ENCODE measurements at regions not wholly inside any gene's neighbourhood (a gene's known extent, or its start where the extent isn't known, plus 50 kb on each side); places are given as distances from the start of the nearest gene placed in this dataset.

DNA sequence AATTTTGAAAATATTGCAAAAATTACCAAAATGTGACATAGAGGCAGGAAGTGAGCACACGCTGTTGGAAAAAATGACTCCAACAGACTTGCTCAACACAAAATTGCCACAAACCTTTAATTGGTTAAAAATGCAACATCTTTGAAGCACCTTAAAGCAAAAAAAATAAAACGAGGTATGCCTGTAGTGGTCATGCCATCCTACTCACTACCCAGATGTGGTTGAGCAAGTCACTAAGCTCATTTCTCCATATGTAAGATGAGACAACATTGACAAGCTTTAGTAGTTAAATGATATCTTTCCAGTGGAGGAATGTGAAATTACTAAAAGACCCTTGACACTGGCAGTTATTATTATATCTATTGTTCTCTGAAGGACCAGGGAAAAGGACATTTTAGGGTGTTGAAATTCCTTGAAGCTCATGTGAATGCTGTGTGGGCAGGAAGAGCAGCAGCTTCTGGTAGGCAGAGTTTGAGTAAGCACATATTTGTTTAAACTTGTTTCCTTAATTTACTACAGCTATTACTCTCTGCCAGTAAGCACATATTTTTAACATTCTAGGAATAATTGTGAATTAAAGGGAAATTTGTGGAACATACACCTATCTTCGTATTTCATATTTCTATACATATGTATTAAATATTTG is 131.6 kb upstream of the P2RY1 start:
- H3K27ac ChIP-seq = no peak overlapping the region
- CTCF ChIA-PET = no interaction called here
- TF ChIP-seq FOXS1 (CRISPR knock-in tag; IDR thresholded peaks at IDR 0.05) (no peak), HMGXB4 (CRISPR knock-in tag; IDR thresholded peaks at IDR 0.05; ENCODE audit: borderline replicate concordance) (no peak)
- H3K9me3 ChIP-seq = no peaks in the 10 kb centered on the region
- 41% methylated on average over 3 of the region's 3 CpGs for WGBS (ENCODE audit: missing lambda C conversion rate)
- FAIRE-seq (no peak), ATAC-seq (no peak), DNase-seq (ENCODE audit: low read depth in 1 of 2, low spot score in 1 of 2) (no peak)
- no peaks in the 10 kb centered on the region for H3K4me1 ChIP-seq
- no peak overlapping the region for H3K4me3 ChIP-seq
- H3K4me2 ChIP-seq = no peak overlapping the region
- POLR2A ChIA-PET = no interaction called here

DNA sequence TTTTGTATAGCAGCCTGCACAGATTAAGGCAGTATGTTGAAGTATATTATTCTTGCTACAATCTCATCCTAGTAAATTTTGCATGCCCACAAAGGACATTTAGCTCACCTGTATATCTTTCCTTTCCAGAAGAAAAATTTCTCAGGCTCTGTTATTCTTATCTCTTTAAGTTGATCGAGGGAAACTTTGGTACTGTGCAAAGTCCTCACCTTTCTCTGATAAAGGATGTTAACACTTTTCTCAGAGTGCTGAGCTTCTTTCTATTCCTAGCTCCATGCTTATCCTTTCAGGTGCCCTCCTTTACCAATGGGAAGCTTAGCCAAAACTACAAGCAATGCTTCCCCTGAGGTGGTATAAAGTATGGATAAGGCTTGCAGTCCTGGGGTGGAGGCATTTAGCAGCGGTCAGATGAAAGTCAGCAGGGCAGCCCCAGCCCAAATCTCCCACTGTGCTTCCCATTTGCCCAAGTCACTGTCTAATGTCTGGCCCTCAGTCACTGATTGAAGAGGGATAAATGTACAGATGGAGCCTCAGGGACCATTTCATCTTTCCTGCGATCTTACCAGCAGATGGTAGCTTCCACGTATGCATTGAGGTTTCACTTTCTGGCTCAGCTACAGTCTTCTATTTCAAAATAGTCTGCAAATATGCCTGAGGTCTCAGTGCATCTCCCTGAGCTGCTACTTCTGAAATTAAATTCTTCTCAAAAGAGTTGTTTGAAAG is 127.8 kb upstream of the P2RY1 start:
- FAIRE-seq (no peak), DNase-seq (ENCODE audit: low read depth in 1 of 2, low spot score in 1 of 2) (no peak), ATAC-seq (no peak)
- Histone ChIP-seq H3K9me3 (no peaks in the 10 kb centered on the region), H3K4me2 (no peak overlapping the region), H3K4me1 (no peaks in the 10 kb centered on the region), H3K4me3 (no peak overlapping the region), H3K27ac (no peak overlapping the region)
- CTCF ChIA-PET = no interaction called here
- WGBS (ENCODE audit: missing lambda C conversion rate) = 38% methylated on average over 4 of the region's 4 CpGs
- POLR2A ChIA-PET = no interaction called here
- TF ChIP-seq HOXB13 (CRISPR knock-in tag; IDR thresholded peaks at IDR 0.05; ENCODE audit: low read depth) (no peak), KDM1A (IDR thresholded peaks at IDR 0.05; ENCODE audit: low read depth) (no peak), CEBPB (IDR thresholded peaks at IDR 0.05) (no peak), CBX2 (IDR thresholded peaks at IDR 0.05; ENCODE audit: borderline replicate concordance, low read depth) (no peak), HOXA7 (CRISPR knock-in tag; IDR thresholded peaks at IDR 0.05) (no peak), E2F6 (IDR thresholded peaks at IDR 0.05; ENCODE audit: borderline replicate concordance, low read depth) (no peak), EHF (CRISPR knock-in tag; IDR thresholded peaks at IDR 0.05) (no peak), CHD2 (IDR thresholded peaks at IDR 0.05; ENCODE audit: low read length, partially characterized antibody) (no peak), FOSL2 (IDR thresholded peaks at IDR 0.05) (no peak), FOSL2 (CRISPR knock-in tag; IDR thresholded peaks at IDR 0.05) (no peak)
- TF ChIP-seq, protein P1, sequence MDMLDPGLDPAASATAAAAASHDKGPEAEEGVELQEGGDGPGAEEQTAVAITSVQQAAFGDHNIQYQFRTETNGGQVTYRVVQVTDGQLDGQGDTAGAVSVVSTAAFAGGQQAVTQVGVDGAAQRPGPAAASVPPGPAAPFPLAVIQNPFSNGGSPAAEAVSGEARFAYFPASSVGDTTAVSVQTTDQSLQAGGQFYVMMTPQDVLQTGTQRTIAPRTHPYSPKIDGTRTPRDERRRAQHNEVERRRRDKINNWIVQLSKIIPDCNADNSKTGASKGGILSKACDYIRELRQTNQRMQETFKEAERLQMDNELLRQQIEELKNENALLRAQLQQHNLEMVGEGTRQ (IDR thresholded peaks at IDR 0.05) = no peak
- TF ChIP-seq, protein P2, sequence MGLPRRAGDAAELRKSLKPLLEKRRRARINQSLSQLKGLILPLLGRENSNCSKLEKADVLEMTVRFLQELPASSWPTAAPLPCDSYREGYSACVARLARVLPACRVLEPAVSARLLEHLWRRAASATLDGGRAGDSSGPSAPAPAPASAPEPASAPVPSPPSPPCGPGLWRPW (IDR thresholded peaks at IDR 0.05) = no peak

- no peak for FAIRE-seq
- no peak for TF ChIP-seq CTCF (IDR thresholded peaks at IDR 0.05)
- no peak for TF ChIP-seq E2F6 (IDR thresholded peaks at IDR 0.05; ENCODE audit: borderline replicate concordance, low read depth)
- no peak for TF ChIP-seq RARB (CRISPR knock-in tag; IDR thresholded peaks at IDR 0.05)
- no peak for TF ChIP-seq RNF2 (IDR thresholded peaks at IDR 0.05; ENCODE audit: borderline replicate concordance, low read depth)
- TF ChIP-seq FOSL2 (IDR thresholded peaks at IDR 0.05) = no peak
- no peak for TF ChIP-seq FOSL2 (CRISPR knock-in tag; IDR thresholded peaks at IDR 0.05)
- no peak for TF ChIP-seq MAFK (IDR thresholded peaks at IDR 0.05; ENCODE audit: partially characterized antibody)
- no peak for TF ChIP-seq HDAC2 (IDR thresholded peaks at IDR 0.05)
- TF ChIP-seq, protein P1 (IDR thresholded peaks at IDR 0.05) = no peak
- TF ChIP-seq CBX8 (IDR thresholded peaks at IDR 0.05) = no peak
- TF ChIP-seq ZFP36 (IDR thresholded peaks at IDR 0.05; ENCODE audit: borderline replicate concordance, partially characterized antibody) = no peak
- no peak for TF ChIP-seq KDM5A (IDR thresholded peaks at IDR 0.05)
- no peak for TF ChIP-seq CHD2 (IDR thresholded peaks at IDR 0.05; ENCODE audit: low read length, partially characterized antibody)
- no peak for TF ChIP-seq TFCP2L1 (CRISPR knock-in tag; IDR thresholded peaks at IDR 0.05)
- no peak for TF ChIP-seq HMGXB4 (CRISPR knock-in tag; IDR thresholded peaks at IDR 0.05; ENCODE audit: borderline replicate concordance)
- no peak overlapping the region for H3K4me2 ChIP-seq
- no peak overlapping the region for H3K27ac ChIP-seq
- POLR2A ChIA-PET = no interaction called here
- H3K9me3 ChIP-seq = no peaks in the 10 kb centered on the region
- no peak for ATAC-seq
- H3K4me1 ChIP-seq = no peaks in the 10 kb centered on the region
- no peak overlapping the region for H3K4me3 ChIP-seq
- WGBS (ENCODE audit: missing lambda C conversion rate) = 34% methylated on average over 3 of the region's 3 CpGs
- CTCF ChIA-PET = interaction anchor here (0.7 to 0.8 kb wide), 2 partner anchors 19 to 54 kb away, joined by 3 read pairs; no protein-coding TSS in a partner anchor
- DNase-seq (ENCODE audit: low read depth in 1 of 2, low spot score in 1 of 2) = no peak
Observed at GRCh38 chr3:152709659-152710058, 125.3 kb upstream of the P2RY1 start.

Data from A549 (cell line).